ENCODE measurements at regions not wholly inside any gene's neighbourhood (a gene's known extent, or its start where the extent isn't known, plus 50 kb on each side); places are given as distances from the start of the nearest gene placed in this dataset.
A peak's percentile ranks its signal among the peaks of the same experiment; 100 is the strongest.

DNA sequence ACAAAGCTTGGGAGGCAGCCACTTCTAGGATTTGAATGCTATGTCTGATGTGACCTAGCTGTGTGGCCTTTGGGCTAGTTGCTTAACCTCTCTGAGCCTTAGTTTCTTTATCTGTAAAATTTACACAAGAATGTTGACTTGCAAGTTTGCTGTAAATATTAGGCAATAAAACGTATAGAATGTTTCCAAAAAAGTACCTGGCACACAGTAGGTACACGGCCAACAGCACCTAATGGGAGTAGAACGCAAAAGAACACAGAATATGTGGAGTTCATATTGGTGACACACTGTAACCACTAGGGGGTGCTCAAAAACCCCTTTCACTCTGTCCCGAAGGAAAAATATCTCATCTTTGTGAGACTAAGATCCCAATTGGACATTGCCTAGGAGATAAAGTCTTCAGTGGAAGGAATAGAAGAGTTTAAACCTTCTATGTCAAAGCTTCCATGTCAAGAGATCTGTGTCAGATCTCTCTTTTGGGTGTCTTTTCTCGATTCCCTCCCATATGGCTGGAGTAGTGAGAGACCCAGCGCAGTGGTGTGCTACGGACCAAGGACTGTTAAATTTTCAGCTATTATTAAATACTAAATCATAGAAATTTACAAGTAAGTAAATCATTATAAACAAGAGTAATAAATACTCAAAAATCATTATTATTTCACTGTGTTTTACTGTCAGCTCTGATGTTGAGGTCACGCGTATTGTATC is 145.4 kb upstream of the RAD23B start:
- H3K9me3 ChIP-seq (ENCODE audit: insufficient read depth, low read depth, low read length), result no peaks in the 10 kb centered on the region
- H2AK5ac ChIP-seq (ENCODE audit: low read length), result no peak overlapping the region
- H3K4me3 ChIP-seq (ENCODE audit: low read depth, low read length), result no peak overlapping the region
- H4K91ac ChIP-seq (ENCODE audit: low read depth, low read length), result no peak overlapping the region
- H2AFZ ChIP-seq (ENCODE audit: insufficient read depth, low read length, poor library complexity), result no peak overlapping the region
- H2BK12ac ChIP-seq (ENCODE audit: low read length), result no peak overlapping the region
- no peak overlapping the region for H3K27ac ChIP-seq (ENCODE audit: low read depth, low read length)
- H3K23ac ChIP-seq (ENCODE audit: low read length), result no peak overlapping the region
- H4K12ac ChIP-seq (ENCODE audit: low read depth, low read length), result no peak overlapping the region
- no peaks in the 10 kb centered on the region for H3K27me3 ChIP-seq (ENCODE audit: insufficient read depth, low read length)
- DNase-seq, result peak in 1 of 2 donors; percentile 76
- no peaks in the 10 kb centered on the region for H3K79me1 ChIP-seq (ENCODE audit: low read length)
- H3K4ac ChIP-seq (ENCODE audit: low read depth, low read length), result no peak overlapping the region
- H3K18ac ChIP-seq (ENCODE audit: low read length), result no peak overlapping the region
- H2BK120ac ChIP-seq (ENCODE audit: insufficient read depth, low read length, poor library complexity), result no peak overlapping the region
- WGBS (ENCODE audit: extremely low coverage, insufficient coverage, insufficient read length), result no CpG with 5 or more reads among the region's 9 CpGs
- no peak overlapping the region for H4K8ac ChIP-seq (ENCODE audit: low read depth, low read length)
- H3K79me2 ChIP-seq (ENCODE audit: control insufficient read depth, insufficient read depth, low read length, poor library complexity), result no peaks in the 10 kb centered on the region
- H3K9ac ChIP-seq (ENCODE audit: low read length), result no peak overlapping the region
- H3K14ac ChIP-seq (ENCODE audit: low read length), result no peak overlapping the region
- no peaks in the 10 kb centered on the region for H3K36me3 ChIP-seq (ENCODE audit: control insufficient read depth in 1 of 2, insufficient read depth in 2 of 2, low read length in 2 of 2)
- H3K4me1 ChIP-seq (ENCODE audit: control insufficient read depth in 1 of 2, insufficient read depth in 2 of 2, low read length in 2 of 2), result peaks cover 0 to 2% of the 10 kb centered on the region in 2 experiments
- H2BK5ac ChIP-seq (ENCODE audit: low read depth, low read length, poor library complexity), result no peak overlapping the region
- no peak overlapping the region for H3K4me2 ChIP-seq (ENCODE audit: low read length)

DNA sequence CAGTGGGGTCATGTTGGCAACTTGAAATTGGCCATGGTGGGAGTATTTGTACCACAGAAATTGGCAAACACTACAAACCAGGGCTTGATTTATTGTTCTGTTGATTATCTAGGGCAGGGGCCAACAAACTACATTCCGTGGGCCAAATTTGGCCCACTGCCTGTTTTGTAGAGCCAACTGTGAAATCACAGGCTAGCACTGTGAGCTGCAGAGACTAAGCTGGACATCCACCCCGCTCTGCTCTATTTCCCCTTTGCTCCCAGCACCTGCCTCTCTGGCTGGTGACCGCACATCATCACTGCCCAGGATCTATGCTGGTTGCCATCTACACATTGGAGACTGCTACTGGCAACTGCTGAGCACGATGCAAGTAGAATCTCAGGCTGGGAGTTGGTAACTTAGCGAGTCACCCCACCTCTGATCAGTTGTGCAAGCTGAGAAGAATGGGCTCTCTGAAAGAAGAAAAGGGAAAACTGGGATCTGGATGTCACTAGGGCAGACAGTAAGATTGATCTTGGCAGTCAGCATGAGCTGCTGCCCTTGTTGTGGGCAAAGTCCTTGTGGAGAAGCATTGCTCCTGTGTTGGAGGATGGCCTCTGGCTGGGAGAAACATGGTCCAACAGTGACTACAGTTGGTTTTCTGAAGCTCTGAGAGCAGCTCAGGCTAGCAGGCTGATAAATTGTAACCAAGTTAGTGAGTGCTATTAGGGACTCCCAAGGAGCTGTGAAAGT is 144.7 kb upstream of the RAD23B start:
- no peak overlapping the region for H3K23ac ChIP-seq (ENCODE audit: low read length)
- no peaks in the 10 kb centered on the region for H3K79me2 ChIP-seq (ENCODE audit: control insufficient read depth, insufficient read depth, low read length, poor library complexity)
- no peak overlapping the region for H3K4me2 ChIP-seq (ENCODE audit: low read length)
- no peak overlapping the region for H2BK5ac ChIP-seq (ENCODE audit: low read depth, low read length, poor library complexity)
- no peaks in the 10 kb centered on the region for H3K9me3 ChIP-seq (ENCODE audit: insufficient read depth, low read depth, low read length)
- H3K4me3 ChIP-seq (ENCODE audit: low read depth, low read length), result no peak overlapping the region
- no peak overlapping the region for H3K27ac ChIP-seq (ENCODE audit: low read depth, low read length)
- no peaks in the 10 kb centered on the region for H3K36me3 ChIP-seq (ENCODE audit: control insufficient read depth in 1 of 2, insufficient read depth in 2 of 2, low read length in 2 of 2)
- H2BK120ac ChIP-seq (ENCODE audit: insufficient read depth, low read length, poor library complexity), result no peak overlapping the region
- no peak overlapping the region for H3K18ac ChIP-seq (ENCODE audit: low read length)
- no peaks in the 10 kb centered on the region for H3K79me1 ChIP-seq (ENCODE audit: low read length)
- WGBS (ENCODE audit: extremely low coverage, insufficient coverage, insufficient read length), result no CpG with 5 or more reads among the region's 5 CpGs
- no peak overlapping the region for H4K8ac ChIP-seq (ENCODE audit: low read depth, low read length)
- H2BK12ac ChIP-seq (ENCODE audit: low read length), result no peak overlapping the region
- H3K27me3 ChIP-seq (ENCODE audit: insufficient read depth, low read length), result no peaks in the 10 kb centered on the region
- no peak overlapping the region for H4K91ac ChIP-seq (ENCODE audit: low read depth, low read length)
- H4K12ac ChIP-seq (ENCODE audit: low read depth, low read length), result no peak overlapping the region
- H2AK5ac ChIP-seq (ENCODE audit: low read length), result no peak overlapping the region
- no peak overlapping the region for H3K4ac ChIP-seq (ENCODE audit: low read depth, low read length)
- no peak for DNase-seq
- no peak overlapping the region for H3K14ac ChIP-seq (ENCODE audit: low read length)
- H2AFZ ChIP-seq (ENCODE audit: insufficient read depth, low read length, poor library complexity), result no peak overlapping the region
- H3K9ac ChIP-seq (ENCODE audit: low read length), result no peak overlapping the region
- peaks cover 0 to 2% of the 10 kb centered on the region in 2 experiments for H3K4me1 ChIP-seq (ENCODE audit: control insufficient read depth in 1 of 2, insufficient read depth in 2 of 2, low read length in 2 of 2)

- no peak overlapping the region for H4K8ac ChIP-seq (ENCODE audit: low read depth, low read length)
- no peaks in the 10 kb centered on the region for H3K27me3 ChIP-seq (ENCODE audit: insufficient read depth, low read length)
- H3K4me3 ChIP-seq (ENCODE audit: low read depth, low read length), result no peak overlapping the region
- H3K4me2 ChIP-seq (ENCODE audit: low read length), result no peak overlapping the region
- H4K12ac ChIP-seq (ENCODE audit: low read depth, low read length), result no peak overlapping the region
- H3K9ac ChIP-seq (ENCODE audit: low read length), result no peak overlapping the region
- no peak overlapping the region for H2BK120ac ChIP-seq (ENCODE audit: insufficient read depth, low read length, poor library complexity)
- H3K4me1 ChIP-seq (ENCODE audit: control insufficient read depth in 1 of 2, insufficient read depth in 2 of 2, low read length in 2 of 2), result peaks cover 0 to 2% of the 10 kb centered on the region in 2 experiments
- H3K79me2 ChIP-seq (ENCODE audit: control insufficient read depth, insufficient read depth, low read length, poor library complexity), result no peaks in the 10 kb centered on the region
- H3K23ac ChIP-seq (ENCODE audit: low read length), result no peak overlapping the region
- no peak overlapping the region for H2BK12ac ChIP-seq (ENCODE audit: low read length)
- H3K9me3 ChIP-seq (ENCODE audit: insufficient read depth, low read depth, low read length), result no peaks in the 10 kb centered on the region
- WGBS (ENCODE audit: extremely low coverage, insufficient coverage, insufficient read length), result no CpG with 5 or more reads among the region's 5 CpGs
- peak in 1 of 2 donors; percentile 5 for DNase-seq
- no peaks in the 10 kb centered on the region for H3K79me1 ChIP-seq (ENCODE audit: low read length)
- no peak overlapping the region for H3K14ac ChIP-seq (ENCODE audit: low read length)
- H3K4ac ChIP-seq (ENCODE audit: low read depth, low read length), result no peak overlapping the region
- H2BK5ac ChIP-seq (ENCODE audit: low read depth, low read length, poor library complexity), result no peak overlapping the region
- H2AK5ac ChIP-seq (ENCODE audit: low read length), result no peak overlapping the region
- H3K36me3 ChIP-seq (ENCODE audit: control insufficient read depth in 1 of 2, insufficient read depth in 2 of 2, low read length in 2 of 2), result no peaks in the 10 kb centered on the region
- no peak overlapping the region for H3K27ac ChIP-seq (ENCODE audit: low read depth, low read length)
- no peak overlapping the region for H4K91ac ChIP-seq (ENCODE audit: low read depth, low read length)
- H3K18ac ChIP-seq (ENCODE audit: low read length), result no peak overlapping the region
- no peak overlapping the region for H2AFZ ChIP-seq (ENCODE audit: insufficient read depth, low read length, poor library complexity)
These were observed 141.1 kb upstream of the RAD23B start for GRCh38 chr9:107141967-107142366.

- peak in 1 of 2 donors; percentile 50 for DNase-seq
- H2BK120ac ChIP-seq (ENCODE audit: insufficient read depth, low read length, poor library complexity), result no peak overlapping the region
- no peak overlapping the region for H3K4me3 ChIP-seq (ENCODE audit: low read depth, low read length)
- peaks cover 0 to 2% of the 10 kb centered on the region in 2 experiments for H3K4me1 ChIP-seq (ENCODE audit: control insufficient read depth in 1 of 2, insufficient read depth in 2 of 2, low read length in 2 of 2)
- H3K27me3 ChIP-seq (ENCODE audit: insufficient read depth, low read length), result no peaks in the 10 kb centered on the region
- no peak overlapping the region for H3K23ac ChIP-seq (ENCODE audit: low read length)
- H4K91ac ChIP-seq (ENCODE audit: low read depth, low read length), result no peak overlapping the region
- H4K8ac ChIP-seq (ENCODE audit: low read depth, low read length), result no peak overlapping the region
- no peak overlapping the region for H3K9ac ChIP-seq (ENCODE audit: low read length)
- H2AFZ ChIP-seq (ENCODE audit: insufficient read depth, low read length, poor library complexity), result no peak overlapping the region
- no peak overlapping the region for H3K4ac ChIP-seq (ENCODE audit: low read depth, low read length)
- H2BK5ac ChIP-seq (ENCODE audit: low read depth, low read length, poor library complexity), result no peak overlapping the region
- no CpG with 5 or more reads among the region's 1 CpG for WGBS (ENCODE audit: extremely low coverage, insufficient coverage, insufficient read length)
- no peak overlapping the region for H3K14ac ChIP-seq (ENCODE audit: low read length)
- no peaks in the 10 kb centered on the region for H3K79me2 ChIP-seq (ENCODE audit: control insufficient read depth, insufficient read depth, low read length, poor library complexity)
- no peak overlapping the region for H2AK5ac ChIP-seq (ENCODE audit: low read length)
- H4K12ac ChIP-seq (ENCODE audit: low read depth, low read length), result no peak overlapping the region
- H3K36me3 ChIP-seq (ENCODE audit: control insufficient read depth in 1 of 2, insufficient read depth in 2 of 2, low read length in 2 of 2), result no peaks in the 10 kb centered on the region
- H2BK12ac ChIP-seq (ENCODE audit: low read length), result no peak overlapping the region
- no peaks in the 10 kb centered on the region for H3K9me3 ChIP-seq (ENCODE audit: insufficient read depth, low read depth, low read length)
- H3K27ac ChIP-seq (ENCODE audit: low read depth, low read length), result no peak overlapping the region
- H3K79me1 ChIP-seq (ENCODE audit: low read length), result no peaks in the 10 kb centered on the region
- no peak overlapping the region for H3K4me2 ChIP-seq (ENCODE audit: low read length)
- no peak overlapping the region for H3K18ac ChIP-seq (ENCODE audit: low read length)
These were observed 140.6 kb upstream of the RAD23B start for GRCh38 chr9:107142430-107142829.
